Loucy (cell line): ENCODE measurements at regions not wholly inside any gene's neighbourhood (a gene's known extent, or its start where the extent isn't known, plus 50 kb on each side); places are given as distances from the start of the nearest gene placed in this dataset.
A peak's percentile ranks its signal among the peaks of the same experiment; 100 is the strongest.

Source experiments
- H2AFZ ChIP-seq: fragments of 200-600 bp; sonication (generic); 2 replicates; pipeline ENCODE4 v1.6.0; 2016; ENCODE audit warnings: antibody characterized with exemption, mild to moderate bottlenecking, low read length, moderate library complexity
- H3F3A ChIP-seq: fragments of 200-600 bp; 2 replicates; pipeline ENCODE4 v1.6.0; 2016; ENCODE audit warnings: antibody characterized with exemption, low read depth, mild to moderate bottlenecking
- H3K27me3 ChIP-seq: fragments of 200-600 bp; sonication (generic); 2 replicates; pipeline ENCODE4 v1.6.1; 2014; ENCODE audit warnings: low read length, mild to moderate bottlenecking; ENCODE audit not compliant: insufficient read depth, poor library complexity, severe bottlenecking
- H3K36me3 ChIP-seq: fragments of 200-600 bp; sonication (generic); 2 replicates; pipeline ENCODE4 v1.6.1; 2016; ENCODE audit warnings: low read length; ENCODE audit not compliant: insufficient read depth
- H3K4me1 ChIP-seq: fragments of 200-600 bp; sonication (generic); 2 replicates; pipeline ENCODE4 v1.5.1; 2014; ENCODE audit warnings: low read length, mild to moderate bottlenecking; ENCODE audit not compliant: insufficient read depth, poor library complexity, severe bottlenecking
- H3K4me2 ChIP-seq: fragments of 200-600 bp; sonication (generic); 2 replicates; pipeline ENCODE4 v1.6.0; 2014; ENCODE audit warnings: antibody characterized with exemption, low read length, low read depth, mild to moderate bottlenecking; ENCODE audit not compliant: poor library complexity, severe bottlenecking
- H3K4me3 ChIP-seq: fragments of 200-600 bp; sonication (generic); 2 replicates; pipeline ENCODE4 v1.5.1; 2014; ENCODE audit warnings: low read length, mild to moderate bottlenecking, mixed read lengths; ENCODE audit not compliant: poor library complexity, severe bottlenecking
- H3K79me2 ChIP-seq: fragments of 200-600 bp; sonication (generic); 2 replicates; pipeline ENCODE4 v1.6.1; 2014; ENCODE audit warnings: low read length; ENCODE audit not compliant: insufficient read depth
- H3K9ac ChIP-seq: fragments of 200-600 bp; sonication (generic); 2 replicates; pipeline ENCODE4 v1.6.0; 2014; ENCODE audit warnings: mild to moderate bottlenecking, low read depth, low read length, moderate library complexity; ENCODE audit not compliant: poor library complexity, severe bottlenecking
- H3K9me2 ChIP-seq: fragments of 200-600 bp; sonication (generic); replicated peaks from 2 replicates; pipeline ENCODE4 v1.6.1; 2016; ENCODE audit warnings: low read depth, low read length, mixed read lengths
- H3K9me3 ChIP-seq: fragments of 200-600 bp; sonication (generic); 2 replicates; pipeline ENCODE4 v1.6.1; 2014; ENCODE audit warnings: mild to moderate bottlenecking, antibody characterized with exemption, low read length, low read depth; ENCODE audit not compliant: insufficient read depth
- H4K20me1 ChIP-seq: fragments of 200-600 bp; sonication (generic); 2 replicates; pipeline ENCODE4 v1.6.0; 2014; ENCODE audit warnings: antibody characterized with exemption, low read length, mild to moderate bottlenecking; ENCODE audit not compliant: insufficient read depth, poor library complexity, severe bottlenecking
- EZH2phosphoT487 ChIP-seq: fragments of 200-600 bp; IDR thresholded peaks from 2 replicates; pipeline ENCODE4 v1.6.1; 2018; ENCODE audit warnings: antibody characterized with exemption, mild to moderate bottlenecking, moderate library complexity, borderline replicate concordance
- TF ChIP-seq, protein P1 (sequence below): fragments of 200-600 bp; sonication (generic); conservative IDR thresholded peaks from 2 replicates; pipeline ENCODE4 v1.5.1; 2014; ENCODE audit warnings: mild to moderate bottlenecking, antibody characterized with exemption, low read length

DNA sequence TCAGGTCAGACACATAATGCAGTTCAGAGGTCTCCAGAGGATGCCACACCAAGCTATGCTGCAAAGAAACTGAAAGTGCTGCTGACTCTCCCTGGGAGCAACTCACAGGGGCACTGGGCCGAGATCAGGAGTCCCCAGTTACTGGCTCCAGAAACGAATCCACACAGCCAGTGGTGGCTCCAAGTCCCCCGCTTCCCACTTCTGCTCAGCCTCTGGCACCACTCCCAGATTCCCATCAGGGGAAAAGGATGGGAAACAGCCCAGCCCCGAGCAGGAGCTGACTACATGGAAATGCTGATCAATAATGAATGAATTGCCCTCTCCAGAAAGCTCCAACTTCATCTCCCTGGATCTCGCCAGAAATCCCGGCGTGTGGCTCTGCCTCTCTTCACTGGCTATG, 62.3 kb upstream of the CDH5 start:
- Histone ChIP-seq H3K36me3 (no peaks in the 10 kb centered on the region), H3K79me2 (no peaks in the 10 kb centered on the region), H3K4me3 (no peak overlapping the region), H3K9me3 (no peaks in the 10 kb centered on the region), H3K4me2 (no peak overlapping the region), H3F3A (no peaks in the 10 kb centered on the region), H4K20me1 (no peaks in the 10 kb centered on the region), H3K9ac (no peak overlapping the region), H3K9me2 (no peaks in the 10 kb centered on the region), H2AFZ (no peak overlapping the region), H3K27me3 (no peaks in the 10 kb centered on the region), H3K4me1 (peaks cover 6% of the 10 kb centered on the region)
- no peak for TF ChIP-seq EZH2phosphoT487
- TF ChIP-seq, protein P1, sequence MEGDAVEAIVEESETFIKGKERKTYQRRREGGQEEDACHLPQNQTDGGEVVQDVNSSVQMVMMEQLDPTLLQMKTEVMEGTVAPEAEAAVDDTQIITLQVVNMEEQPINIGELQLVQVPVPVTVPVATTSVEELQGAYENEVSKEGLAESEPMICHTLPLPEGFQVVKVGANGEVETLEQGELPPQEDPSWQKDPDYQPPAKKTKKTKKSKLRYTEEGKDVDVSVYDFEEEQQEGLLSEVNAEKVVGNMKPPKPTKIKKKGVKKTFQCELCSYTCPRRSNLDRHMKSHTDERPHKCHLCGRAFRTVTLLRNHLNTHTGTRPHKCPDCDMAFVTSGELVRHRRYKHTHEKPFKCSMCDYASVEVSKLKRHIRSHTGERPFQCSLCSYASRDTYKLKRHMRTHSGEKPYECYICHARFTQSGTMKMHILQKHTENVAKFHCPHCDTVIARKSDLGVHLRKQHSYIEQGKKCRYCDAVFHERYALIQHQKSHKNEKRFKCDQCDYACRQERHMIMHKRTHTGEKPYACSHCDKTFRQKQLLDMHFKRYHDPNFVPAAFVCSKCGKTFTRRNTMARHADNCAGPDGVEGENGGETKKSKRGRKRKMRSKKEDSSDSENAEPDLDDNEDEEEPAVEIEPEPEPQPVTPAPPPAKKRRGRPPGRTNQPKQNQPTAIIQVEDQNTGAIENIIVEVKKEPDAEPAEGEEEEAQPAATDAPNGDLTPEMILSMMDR, result no peak

DNA sequence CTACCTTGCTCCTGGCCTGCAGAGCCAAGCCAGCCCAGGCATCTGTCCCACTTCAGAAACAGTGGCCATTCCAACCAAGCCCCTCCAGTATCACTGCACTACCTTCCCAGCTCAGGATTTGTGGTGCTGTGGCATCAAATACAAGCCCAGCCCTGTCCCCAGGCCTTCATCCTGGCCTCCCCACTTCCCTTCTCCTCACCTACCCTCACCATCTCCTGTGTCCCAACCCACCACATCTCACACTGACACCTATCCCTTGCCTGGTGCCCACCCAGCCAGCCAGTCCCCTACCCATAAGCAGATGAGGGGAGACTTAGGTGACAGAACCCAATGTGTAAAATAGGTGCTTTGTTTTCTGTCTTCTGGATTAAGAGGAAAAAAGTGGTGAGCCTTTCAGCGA, 66.0 kb upstream of the CDH5 start:
- Histone ChIP-seq H3K4me3 (no peak overlapping the region), H3K36me3 (no peaks in the 10 kb centered on the region), H3F3A (no peaks in the 10 kb centered on the region), H3K79me2 (no peaks in the 10 kb centered on the region), H3K9me2 (no peaks in the 10 kb centered on the region), H3K9me3 (no peaks in the 10 kb centered on the region), H3K9ac (no peak overlapping the region), H3K4me2 (no peak overlapping the region), H3K4me1 (peaks cover 8% of the 10 kb centered on the region), H3K27me3 (no peaks in the 10 kb centered on the region), H4K20me1 (no peaks in the 10 kb centered on the region), H2AFZ (no peak overlapping the region)
- TF ChIP-seq, protein P1, result no peak
- no peak for TF ChIP-seq EZH2phosphoT487

DNA sequence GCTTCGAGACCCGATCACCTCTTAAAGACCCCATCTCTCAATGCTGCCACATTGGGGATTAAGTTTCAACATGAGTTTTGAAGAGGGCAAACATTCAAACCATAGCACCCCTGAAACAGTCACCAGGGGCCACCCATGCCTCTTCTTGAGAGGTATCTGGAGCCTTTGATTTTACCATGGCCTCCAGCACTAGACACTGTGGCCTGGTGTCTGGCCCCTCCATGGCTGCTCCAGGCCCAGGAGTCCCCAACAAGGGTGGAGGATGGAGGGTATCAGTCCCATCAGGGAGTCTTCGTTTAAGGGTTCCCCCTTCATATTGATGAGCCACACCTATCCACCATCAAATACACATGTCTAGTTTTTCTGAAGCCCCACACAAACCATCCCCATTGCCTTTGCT, 66.5 kb upstream of the CDH5 start:
- Histone ChIP-seq H3K9me3 (no peaks in the 10 kb centered on the region), H2AFZ (no peak overlapping the region), H3K9ac (no peak overlapping the region), H3K9me2 (no peaks in the 10 kb centered on the region), H3K4me2 (peak overlapping the region; percentile 22), H3K27me3 (no peaks in the 10 kb centered on the region), H3K36me3 (no peaks in the 10 kb centered on the region), H3K4me3 (no peak overlapping the region), H3K4me1 (peaks cover 8% of the 10 kb centered on the region), H3F3A (no peaks in the 10 kb centered on the region), H3K79me2 (no peaks in the 10 kb centered on the region), H4K20me1 (no peaks in the 10 kb centered on the region)
- TF ChIP-seq, protein P1, result no peak
- TF ChIP-seq EZH2phosphoT487, result no peak
